Caco-2 (cell line): ENCODE measurements at regions not wholly inside any gene's neighbourhood (a gene's known extent, or its start where the extent isn't known, plus 50 kb on each side); places are given as distances from the start of the nearest gene placed in this dataset.

Experiments
- BruUV-seq: library from RNA; stranded (reverse); fragments of 400-500 nt; replicated peaks from 2 replicates; lab custom pipeline; 2021; lab: Mats Ljungman, UMichigan
- CTCF ChIA-PET: fragments of 300-600 bp; sonication (Branson Sonifier 250); formaldehyde crosslinking; loops from one replicate; lab custom pipeline; 2022; ENCODE audit warnings: antibody characterized with exemption; lab: Charles Lee
- POLR2A ChIA-PET: fragments of 300-600 bp; sonication (Branson Sonifier 250); formaldehyde crosslinking; loops from one replicate; lab custom pipeline; 2022; ENCODE audit warnings: antibody characterized with exemption; lab: Charles Lee
- DNase-seq, 2 experiments: peaks; one replicate each; pipeline versions ENCODE4 v3.0.0 to v3.0.0-alpha.2; 2020 to 2022
- H3K27me3 ChIP-seq: replicated peaks from 2 replicates; pipeline ENCODE4 v1.6.0; 2011; ENCODE audit warnings: low read length; ENCODE audit not compliant: control insufficient read depth, insufficient read depth
- H3K36me3 ChIP-seq: 2 replicates; pipeline ENCODE4 v1.5.1; 2011; ENCODE audit warnings: low read length; ENCODE audit not compliant: control insufficient read depth, insufficient read depth
- H3K4me1 ChIP-seq: fragments of 250-450 bp; sonication (Bioruptor Pico); 2 replicates; pipeline ENCODE4 v1.5.1; 2020; ENCODE audit warnings: mild to moderate bottlenecking
- H3K4me3 ChIP-seq: 2 replicates; pipeline ENCODE4 v1.5.1; 2011; ENCODE audit warnings: low read depth, mild to moderate bottlenecking, control low read depth, low read length
- H3K9me3 ChIP-seq: fragments of 250-450 bp; sonication (Bioruptor Pico); 2 replicates; pipeline ENCODE4 v1.5.1; 2020; ENCODE audit warnings: mild to moderate bottlenecking, moderate library complexity
- H3K27ac Mint-ChIP-seq: one replicate; pipeline ENCODE4 v1.8.0; 2022; ENCODE audit warnings: mixed read lengths; ENCODE audit not compliant: unreplicated experiment
- H3K27me3 Mint-ChIP-seq: one replicate; pipeline ENCODE4 v1.8.0; 2022; ENCODE audit warnings: mixed read lengths; ENCODE audit not compliant: insufficient read depth, unreplicated experiment
- H3K36me3 Mint-ChIP-seq: one replicate; pipeline ENCODE4 v1.8.0; 2022; ENCODE audit warnings: mild to moderate bottlenecking, mixed read lengths; ENCODE audit not compliant: insufficient read depth, unreplicated experiment
- H3K4me1 Mint-ChIP-seq: one replicate; pipeline ENCODE4 v1.8.0; 2022; ENCODE audit warnings: low read depth, mixed read lengths; ENCODE audit not compliant: unreplicated experiment
- H3K4me3 Mint-ChIP-seq: one replicate; pipeline ENCODE4 v1.8.0; 2022; ENCODE audit warnings: mild to moderate bottlenecking, moderate library complexity, mixed read lengths; ENCODE audit not compliant: unreplicated experiment
- H3K9me3 Mint-ChIP-seq: one replicate; pipeline ENCODE4 v1.8.0; 2022; ENCODE audit warnings: mixed read lengths; ENCODE audit not compliant: unreplicated experiment
- intact Hi-C: fragments of 100-400 bp; cut with micrococcal nuclease; formaldehyde crosslinking; loops from one replicate; pipeline ENCODE4 v1.10.0; 2022; ENCODE audit not compliant: unreplicated experiment
- TF ChIP-seq, protein P1 (sequence below), 2 experiments: fragments of 200-600 bp in 1 of 2; IDR thresholded peaks; 1 replicate in 1 of 2; 2 replicates in 1 of 2; pipeline versions ENCODE4 v1.5.1 to v1.8.0; 2011 to 2022; ENCODE audit warnings: antibody characterized with exemption in 1 of 2, control low read depth in 1 of 2, inconsistent platforms in 1 of 2, low read depth in 1 of 2, low read length in 1 of 2, mild to moderate bottlenecking in 1 of 2, moderate library complexity in 1 of 2; ENCODE audit not compliant: insufficient read depth in 1 of 2, severe bottlenecking in 1 of 2, unreplicated experiment in 1 of 2

DNA sequence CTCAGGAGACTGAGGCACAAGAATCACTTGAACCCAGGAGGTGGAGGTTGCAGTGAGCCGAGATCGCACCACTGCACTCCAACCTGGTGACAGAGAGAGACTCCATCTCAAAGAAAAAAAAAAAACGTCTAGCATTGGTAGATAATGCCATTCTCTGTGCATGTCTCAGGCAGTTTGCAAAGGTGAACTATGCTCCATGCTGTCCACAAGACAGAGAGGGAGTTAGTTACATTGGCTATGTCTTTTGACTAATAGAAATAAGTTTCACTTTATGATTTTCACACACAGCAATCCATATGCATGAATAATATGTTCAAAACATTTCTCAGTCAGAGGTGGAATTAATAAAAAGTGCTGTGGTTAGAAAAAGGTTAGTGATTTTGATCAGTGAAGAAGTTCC, 591.4 kb downstream of the ETS1 start:
- H3K4me3 Mint-ChIP-seq, result no peak overlapping the region
- DNase-seq, result no peak
- Histone ChIP-seq H3K27me3 (no peaks in the 10 kb centered on the region; the same call in 1 of the 2 replicates), H3K4me3 (no peak overlapping the region), H3K9me3 (no peaks in the 10 kb centered on the region), H3K36me3 (no peaks in the 10 kb centered on the region), H3K4me1 (no peaks in the 10 kb centered on the region)
- POLR2A ChIA-PET, result no interaction called here
- H3K36me3 Mint-ChIP-seq, result no peaks in the 10 kb centered on the region
- CTCF ChIA-PET, result no interaction called here
- H3K9me3 Mint-ChIP-seq, result no peaks in the 10 kb centered on the region
- no TSS peak for BruUV-seq
- TF ChIP-seq, protein P1, sequence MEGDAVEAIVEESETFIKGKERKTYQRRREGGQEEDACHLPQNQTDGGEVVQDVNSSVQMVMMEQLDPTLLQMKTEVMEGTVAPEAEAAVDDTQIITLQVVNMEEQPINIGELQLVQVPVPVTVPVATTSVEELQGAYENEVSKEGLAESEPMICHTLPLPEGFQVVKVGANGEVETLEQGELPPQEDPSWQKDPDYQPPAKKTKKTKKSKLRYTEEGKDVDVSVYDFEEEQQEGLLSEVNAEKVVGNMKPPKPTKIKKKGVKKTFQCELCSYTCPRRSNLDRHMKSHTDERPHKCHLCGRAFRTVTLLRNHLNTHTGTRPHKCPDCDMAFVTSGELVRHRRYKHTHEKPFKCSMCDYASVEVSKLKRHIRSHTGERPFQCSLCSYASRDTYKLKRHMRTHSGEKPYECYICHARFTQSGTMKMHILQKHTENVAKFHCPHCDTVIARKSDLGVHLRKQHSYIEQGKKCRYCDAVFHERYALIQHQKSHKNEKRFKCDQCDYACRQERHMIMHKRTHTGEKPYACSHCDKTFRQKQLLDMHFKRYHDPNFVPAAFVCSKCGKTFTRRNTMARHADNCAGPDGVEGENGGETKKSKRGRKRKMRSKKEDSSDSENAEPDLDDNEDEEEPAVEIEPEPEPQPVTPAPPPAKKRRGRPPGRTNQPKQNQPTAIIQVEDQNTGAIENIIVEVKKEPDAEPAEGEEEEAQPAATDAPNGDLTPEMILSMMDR (IDR thresholded peaks at IDR 0.05; ENCODE audit: insufficient read depth in 1 of 2, low read depth in 1 of 2, low read length in 1 of 2, severe bottlenecking in 1 of 2, unreplicated experiment in 1 of 2), result no peak
- H3K27ac Mint-ChIP-seq, result no peak overlapping the region
- peaks cover 4% of the 10 kb centered on the region for H3K27me3 Mint-ChIP-seq
- H3K4me1 Mint-ChIP-seq, result no peaks in the 10 kb centered on the region
- intact Hi-C loops, result no loop called here

DNA sequence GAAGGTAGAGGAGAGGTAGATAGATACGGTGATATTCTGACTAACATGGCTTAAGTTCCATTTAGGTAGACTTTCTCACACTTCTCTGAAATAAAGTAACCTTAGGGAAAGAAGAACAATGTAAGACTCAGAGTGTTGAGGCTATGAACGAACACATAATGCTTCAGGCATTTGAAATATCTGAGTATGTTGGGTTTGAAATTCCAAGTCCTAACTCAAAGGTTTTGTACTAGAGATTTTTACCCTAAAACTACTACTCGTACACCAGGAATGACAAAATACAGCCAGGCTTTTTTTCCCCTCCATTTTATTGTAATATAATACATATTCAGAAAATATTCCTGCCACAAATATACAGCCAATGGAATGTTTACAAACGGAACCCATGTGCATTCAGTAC, 592.6 kb downstream of the ETS1 start:
- Mint-ChIP-seq H3K36me3 (no peaks in the 10 kb centered on the region), H3K27ac (no peak overlapping the region), H3K27me3 (peaks cover 4% of the 10 kb centered on the region), H3K9me3 (no peaks in the 10 kb centered on the region), H3K4me3 (no peak overlapping the region), H3K4me1 (no peaks in the 10 kb centered on the region)
- intact Hi-C loops, result no loop called here
- Histone ChIP-seq H3K27me3 (no peaks in the 10 kb centered on the region), H3K9me3 (no peaks in the 10 kb centered on the region), H3K36me3 (no peaks in the 10 kb centered on the region), H3K4me3 (no peak overlapping the region), H3K4me1 (no peaks in the 10 kb centered on the region)
- TF ChIP-seq, protein P1 (IDR thresholded peaks at IDR 0.05; ENCODE audit: insufficient read depth in 1 of 2, low read depth in 1 of 2, low read length in 1 of 2, severe bottlenecking in 1 of 2, unreplicated experiment in 1 of 2), result no peak
- CTCF ChIA-PET, result interaction anchor here (0.6 kb wide), 1 partner anchor 925 kb away, joined by 6 read pairs; no protein-coding TSS in a partner anchor
- no TSS peak for BruUV-seq
- POLR2A ChIA-PET, result no interaction called here
- no peak for DNase-seq

DNA sequence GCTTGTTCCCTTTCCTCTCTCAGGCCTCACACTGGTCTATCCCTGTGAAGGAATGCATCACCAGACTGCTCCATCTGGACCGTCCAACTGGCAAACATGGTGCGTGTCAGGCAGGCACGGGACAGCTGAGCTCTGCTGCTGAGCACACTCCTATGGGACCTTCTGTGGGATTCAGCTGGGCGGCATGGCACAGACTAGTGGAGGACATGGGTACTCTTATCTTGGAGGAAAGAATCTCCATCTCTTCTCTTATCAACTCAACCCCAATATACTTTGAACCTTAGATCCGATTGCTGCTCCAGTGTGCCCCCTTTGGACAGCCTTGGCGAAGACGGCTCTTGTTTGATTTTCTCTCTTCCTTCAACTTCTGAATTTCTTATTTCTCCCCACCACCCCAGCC, 593.6 kb downstream of the ETS1 start:
- H3K9me3 Mint-ChIP-seq, result no peaks in the 10 kb centered on the region
- H3K4me1 ChIP-seq, result no peaks in the 10 kb centered on the region
- H3K27ac Mint-ChIP-seq, result no peak overlapping the region
- no peaks in the 10 kb centered on the region for H3K27me3 Mint-ChIP-seq
- no peak overlapping the region for H3K4me3 Mint-ChIP-seq
- H3K27me3 ChIP-seq, result no peaks in the 10 kb centered on the region
- H3K4me1 Mint-ChIP-seq, result no peaks in the 10 kb centered on the region
- BruUV-seq, result no TSS peak
- no peak overlapping the region for H3K4me3 ChIP-seq
- CTCF ChIA-PET, result no interaction called here
- H3K36me3 Mint-ChIP-seq, result no peaks in the 10 kb centered on the region
- no peaks in the 10 kb centered on the region for H3K36me3 ChIP-seq
- H3K9me3 ChIP-seq, result no peaks in the 10 kb centered on the region
- intact Hi-C loops, result no loop called here
- POLR2A ChIA-PET, result no interaction called here
- TF ChIP-seq, protein P1 (IDR thresholded peaks at IDR 0.05; ENCODE audit: insufficient read depth in 1 of 2, low read depth in 1 of 2, low read length in 1 of 2, severe bottlenecking in 1 of 2, unreplicated experiment in 1 of 2), result no peak
- peak in 1 of 2 experiments; percentile 30 for DNase-seq
